HG03095 (cell line): ENCODE measurements at regions not wholly inside any gene's neighbourhood (a gene's known extent, or its start where the extent isn't known, plus 50 kb on each side); places are given as distances from the start of the nearest gene placed in this dataset.

Experiments
- ATAC-seq: cut with Tn5 transposase; IDR thresholded peaks from one replicate; pipeline ENCODE4 v1.9.1; 2021; ENCODE audit warnings: moderate library complexity; ENCODE audit not compliant: unreplicated experiment

DNA sequence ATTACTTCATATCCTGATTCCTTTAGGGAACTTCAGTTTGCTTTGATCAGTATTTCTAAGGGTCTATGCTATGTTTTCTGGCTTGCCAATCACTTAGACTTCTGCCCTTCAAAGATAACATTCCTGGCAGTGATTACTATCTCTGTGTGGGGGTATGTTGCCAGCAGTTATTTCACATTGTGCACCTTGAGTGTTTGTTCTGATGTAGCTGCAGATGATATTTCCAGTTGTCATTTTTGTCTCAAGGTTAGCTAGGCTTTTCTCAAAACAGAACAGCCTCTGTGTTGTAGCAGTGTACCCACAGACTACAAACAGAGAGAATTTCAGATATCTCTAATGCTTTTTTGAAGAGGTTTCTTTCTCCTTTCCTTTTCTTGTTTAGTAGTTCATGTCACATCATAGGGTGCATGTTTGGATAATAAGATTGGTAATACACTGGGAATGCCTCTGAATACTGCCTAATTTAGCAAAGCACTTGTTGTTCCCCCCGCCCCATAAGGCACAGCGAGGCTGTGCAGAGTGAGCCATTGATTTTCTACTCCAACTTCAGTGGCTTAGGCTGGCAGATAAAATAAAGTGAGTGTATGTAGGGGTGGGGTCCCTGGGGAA, 134.7 kb upstream of the AGR3 start:
- ATAC-seq, result no peak

DNA sequence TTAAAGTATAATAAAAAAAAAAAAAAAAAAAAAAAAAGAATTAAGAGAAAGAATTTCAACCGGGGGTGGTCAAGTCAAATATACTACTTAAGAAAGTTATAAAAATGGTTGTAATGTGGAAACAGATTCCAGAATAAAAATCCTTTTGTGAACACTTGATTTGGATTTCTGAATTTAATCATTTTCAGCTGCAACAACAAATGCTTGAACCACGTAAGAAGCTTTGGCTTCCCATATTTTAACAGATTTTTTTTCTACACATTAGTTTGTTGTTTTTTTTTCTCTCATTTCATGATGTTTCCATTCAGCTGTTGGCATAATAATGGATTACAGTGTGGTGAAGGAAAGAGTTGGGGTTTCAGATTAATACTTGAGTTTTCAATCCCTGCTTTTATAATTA, 137.3 kb upstream of the AGR3 start:
- ATAC-seq, result no peak

DNA sequence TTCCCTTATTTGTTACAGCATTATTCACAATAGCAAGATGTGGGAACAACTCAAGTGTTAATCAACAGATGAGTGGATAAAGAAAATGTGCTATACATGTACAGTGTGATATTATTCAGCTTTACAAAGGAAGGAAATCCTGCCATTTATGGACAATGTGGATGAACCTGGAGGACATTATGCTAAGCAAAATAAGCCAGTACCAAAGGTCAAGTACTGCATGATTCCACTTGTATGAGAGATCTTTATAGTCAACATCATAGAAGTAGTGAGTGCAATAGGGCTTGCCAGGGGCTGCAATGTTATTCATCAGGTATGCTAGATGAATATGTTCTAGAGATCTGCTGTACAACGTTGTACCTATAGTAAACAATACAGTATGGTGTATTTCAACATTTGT, 138.5 kb upstream of the AGR3 start:
- ATAC-seq, result no peak

DNA sequence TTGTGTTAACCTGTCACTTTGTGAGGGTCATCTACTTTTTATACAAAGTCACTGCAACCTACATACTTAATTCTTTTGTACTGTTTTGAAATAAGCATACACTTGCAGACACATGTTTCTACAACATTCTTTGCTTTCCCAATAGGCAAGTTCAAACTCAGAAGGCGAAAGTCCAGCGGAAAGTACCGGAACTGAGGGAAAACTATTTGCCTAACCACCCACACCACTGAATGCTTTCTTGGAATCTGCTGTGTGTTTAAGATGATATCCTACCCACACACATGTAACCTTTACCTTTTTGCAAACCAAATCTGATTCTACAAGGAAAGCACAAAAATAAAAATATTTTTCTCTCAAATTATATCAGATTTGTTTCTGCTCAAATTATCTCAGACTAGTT, 139.4 kb upstream of the AGR3 start:
- ATAC-seq, result no peak

DNA sequence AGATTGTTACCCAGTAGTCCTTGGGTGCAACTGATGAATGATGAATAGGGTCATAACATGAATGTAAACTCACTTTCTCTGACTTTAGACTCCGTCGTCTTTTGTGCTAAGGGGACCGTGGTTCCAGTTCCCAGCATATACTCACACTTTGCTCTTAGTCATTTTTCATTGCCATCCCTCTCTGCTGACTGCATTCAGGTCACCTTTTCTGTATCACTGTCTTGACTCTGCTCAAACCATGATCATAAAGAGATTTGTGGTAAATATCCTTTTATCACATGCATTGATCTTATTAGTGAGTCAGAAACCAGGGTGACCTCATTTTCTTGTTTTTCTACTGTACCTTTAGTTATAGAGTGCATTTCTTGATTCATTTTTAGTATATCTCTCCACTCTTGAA, 141.1 kb upstream of the AGR3 start:
- ATAC-seq, result no peak

DNA sequence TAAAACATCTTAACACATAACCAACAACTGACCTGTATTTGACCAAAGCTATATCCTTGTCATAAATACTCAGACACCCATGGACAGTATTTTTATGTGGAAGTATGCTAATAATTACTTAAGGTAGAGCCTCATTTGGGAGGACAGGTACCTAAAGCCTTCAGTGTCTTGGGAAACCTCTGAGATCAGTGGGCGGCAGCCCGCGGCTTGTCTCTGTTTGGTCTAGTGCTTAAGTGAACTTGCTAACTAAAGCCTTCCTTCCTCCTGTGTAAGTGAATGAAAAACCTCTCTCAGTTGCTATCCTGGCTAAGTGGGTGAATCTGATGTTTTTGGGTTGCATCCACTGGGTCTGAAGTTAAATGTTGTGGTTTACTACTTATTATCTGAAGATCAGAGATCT, 144.5 kb upstream of the AGR3 start:
- ATAC-seq, result no peak

DNA sequence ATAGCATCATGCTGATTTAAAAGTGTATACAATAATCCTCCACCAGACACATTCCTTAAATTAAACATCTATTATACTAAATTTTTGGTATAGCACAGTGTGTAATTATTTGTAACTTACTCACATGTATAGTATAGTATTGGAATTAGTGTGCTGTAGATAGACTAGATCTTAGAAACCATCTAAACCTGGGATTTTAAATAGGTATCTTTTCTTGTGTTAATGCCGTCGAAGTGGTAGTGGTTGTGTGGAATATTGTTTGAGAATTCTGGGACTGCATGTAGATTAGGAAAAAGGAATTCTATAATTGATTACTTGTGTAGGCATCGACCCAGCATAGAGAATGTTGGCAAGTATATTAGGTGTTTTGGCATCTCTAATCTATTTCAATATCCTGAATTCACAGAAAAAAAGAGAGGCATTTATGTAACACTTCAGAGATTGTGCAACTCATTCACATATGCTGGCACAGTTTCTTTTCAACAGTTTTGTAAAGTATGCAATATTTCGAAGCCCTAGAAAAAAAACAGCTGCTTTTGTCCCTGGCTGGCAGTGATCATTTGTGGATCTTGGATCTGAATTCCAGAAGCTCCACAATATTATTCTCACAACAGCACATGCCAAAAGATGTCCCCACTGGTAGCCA, 145.5 kb upstream of the AGR3 start:
- no peak for ATAC-seq

DNA sequence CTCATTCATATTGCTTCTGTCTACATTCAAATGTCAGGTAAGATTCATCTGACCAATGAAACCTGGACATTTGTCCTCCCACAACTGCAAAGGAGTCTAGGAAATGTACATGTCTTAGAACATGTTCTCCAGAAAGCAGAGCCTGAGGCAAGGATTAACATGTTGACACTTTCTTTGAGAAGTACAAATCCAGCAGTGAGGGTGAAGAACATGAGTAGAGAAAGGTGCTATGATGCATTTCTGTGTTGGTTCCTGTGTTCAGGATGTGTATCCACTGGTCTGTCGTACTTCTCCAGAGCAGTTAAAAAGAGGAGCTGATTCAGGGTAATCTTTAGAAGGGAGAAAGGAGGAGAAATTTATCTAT, 146.0 kb upstream of the AGR3 start:
- no peak for ATAC-seq

DNA sequence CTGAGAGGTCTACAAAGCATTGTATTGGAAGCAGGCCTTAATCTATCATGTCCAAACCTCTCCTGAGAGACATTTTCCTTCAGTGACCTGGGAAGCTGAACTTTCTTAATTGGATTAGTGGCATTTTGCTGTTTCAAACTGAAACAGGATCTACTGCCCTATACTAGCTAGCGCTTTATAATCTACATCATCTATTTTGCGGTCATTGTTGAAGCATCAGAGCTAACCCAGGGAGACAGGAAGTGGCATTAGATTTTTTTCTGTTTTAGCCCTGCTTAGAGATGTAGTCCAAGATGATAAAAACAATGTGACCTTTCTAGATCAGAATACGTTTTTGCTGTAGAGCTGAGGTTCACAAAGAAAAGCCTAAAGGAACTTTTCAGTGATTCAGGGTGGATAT, 147.4 kb upstream of the AGR3 start:
- ATAC-seq, result no peak

DNA sequence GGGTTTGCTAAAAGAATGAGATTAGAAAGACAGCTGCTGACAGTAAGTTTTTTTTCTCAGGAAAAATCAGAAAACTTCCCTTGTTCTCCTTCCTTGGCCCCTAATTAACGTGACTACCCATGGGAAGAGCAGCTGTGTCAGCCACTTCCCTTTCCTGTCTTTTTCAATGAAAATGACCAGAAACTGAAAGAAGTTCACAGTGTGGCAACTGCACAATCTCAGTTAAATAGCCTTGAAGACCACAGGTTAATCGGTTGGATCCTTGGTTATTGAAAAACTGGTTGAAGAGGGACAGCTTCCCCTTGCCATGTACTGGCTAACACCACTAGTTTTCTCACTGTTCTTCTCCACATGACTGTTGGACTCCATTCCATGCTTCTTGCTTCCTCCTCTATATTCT, 148.8 kb upstream of the AGR3 start:
- no peak for ATAC-seq

DNA sequence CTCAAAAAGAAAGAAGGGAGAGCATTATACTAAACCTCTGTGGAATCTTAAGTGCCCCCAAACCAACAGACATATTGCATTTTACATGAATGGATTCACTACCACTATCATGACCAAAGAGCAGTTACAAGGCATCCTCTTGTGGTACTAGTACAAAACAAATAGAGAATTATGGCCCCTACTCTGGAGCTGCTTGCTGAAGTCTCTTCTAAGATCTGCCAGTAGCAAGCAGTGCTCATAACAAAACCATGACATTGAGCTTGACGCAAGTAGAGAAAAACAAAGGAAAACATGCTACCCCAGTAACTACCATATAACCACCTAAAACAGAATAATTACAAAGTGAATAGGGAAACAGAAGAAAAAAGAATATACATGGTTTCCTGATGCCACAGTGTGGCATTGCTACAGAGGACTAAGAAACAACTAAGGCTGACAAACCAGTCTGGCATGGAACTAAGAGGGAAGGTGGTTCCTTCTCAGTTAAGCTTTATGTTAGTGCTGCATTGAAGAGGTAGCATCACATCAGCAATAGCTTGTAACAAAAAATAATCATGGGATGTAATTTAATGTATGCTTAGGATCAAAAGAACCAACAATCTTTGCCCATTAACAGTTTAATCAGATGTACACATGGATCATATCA, 150.2 kb upstream of the AGR3 start:
- ATAC-seq, result no peak

DNA sequence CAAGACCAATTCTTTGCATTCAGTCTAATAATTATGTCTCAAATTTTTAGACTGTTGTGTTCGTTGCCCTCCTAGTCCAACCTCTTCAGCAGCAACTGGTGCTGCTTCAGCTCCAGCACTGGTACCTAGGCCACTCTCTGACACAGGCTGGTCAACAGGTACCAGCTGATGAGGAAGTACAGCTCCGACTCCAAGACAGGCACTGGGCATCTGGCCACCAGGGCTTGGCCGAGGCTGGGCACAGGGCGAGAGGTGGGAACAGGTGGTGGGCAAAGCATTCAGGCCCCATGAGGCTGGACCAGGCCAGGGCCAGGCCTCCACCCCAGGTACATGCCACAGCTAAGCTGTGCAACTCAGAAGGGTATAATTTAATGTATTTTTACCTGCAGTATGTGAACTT, 151.5 kb upstream of the AGR3 start:
- ATAC-seq, result no peak

DNA sequence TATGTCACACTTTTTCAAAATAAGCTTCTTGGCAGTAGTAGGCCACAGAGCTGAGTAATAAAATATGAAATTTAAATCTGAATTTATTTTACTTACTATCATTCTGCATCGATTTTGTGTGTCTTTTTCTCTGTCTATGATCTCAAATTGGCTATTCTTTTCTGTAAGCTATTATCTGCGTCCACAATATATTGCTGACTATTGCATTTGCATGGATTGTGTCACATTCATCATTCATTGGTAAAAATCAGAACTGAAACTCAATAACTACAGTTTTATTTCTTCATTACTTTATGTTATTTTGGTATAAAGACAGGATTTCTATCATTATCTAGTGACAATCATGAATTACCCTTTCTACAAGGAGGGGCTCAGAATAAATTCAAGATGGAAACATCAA, 154.8 kb upstream of the AGR3 start:
- ATAC-seq, result no peak

DNA sequence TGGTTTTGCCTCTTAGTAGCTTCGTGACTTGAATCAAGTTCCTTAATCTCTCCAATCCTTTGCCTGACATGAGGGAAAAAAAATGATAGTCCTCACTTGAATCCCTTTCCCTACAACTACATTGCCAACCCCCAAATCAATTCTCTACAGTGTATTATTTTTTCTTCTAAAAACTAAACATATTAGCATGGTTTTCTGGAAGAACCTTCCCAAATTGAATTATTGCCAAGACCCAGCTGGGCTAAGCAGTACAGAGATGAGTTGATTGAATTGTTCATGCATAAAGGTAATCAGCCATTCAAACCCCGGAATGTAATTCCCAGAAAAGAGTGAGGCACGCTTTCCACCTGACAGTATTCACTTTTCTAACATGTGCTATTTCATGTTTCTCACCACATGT, 155.6 kb upstream of the AGR3 start:
- ATAC-seq, result no peak

DNA sequence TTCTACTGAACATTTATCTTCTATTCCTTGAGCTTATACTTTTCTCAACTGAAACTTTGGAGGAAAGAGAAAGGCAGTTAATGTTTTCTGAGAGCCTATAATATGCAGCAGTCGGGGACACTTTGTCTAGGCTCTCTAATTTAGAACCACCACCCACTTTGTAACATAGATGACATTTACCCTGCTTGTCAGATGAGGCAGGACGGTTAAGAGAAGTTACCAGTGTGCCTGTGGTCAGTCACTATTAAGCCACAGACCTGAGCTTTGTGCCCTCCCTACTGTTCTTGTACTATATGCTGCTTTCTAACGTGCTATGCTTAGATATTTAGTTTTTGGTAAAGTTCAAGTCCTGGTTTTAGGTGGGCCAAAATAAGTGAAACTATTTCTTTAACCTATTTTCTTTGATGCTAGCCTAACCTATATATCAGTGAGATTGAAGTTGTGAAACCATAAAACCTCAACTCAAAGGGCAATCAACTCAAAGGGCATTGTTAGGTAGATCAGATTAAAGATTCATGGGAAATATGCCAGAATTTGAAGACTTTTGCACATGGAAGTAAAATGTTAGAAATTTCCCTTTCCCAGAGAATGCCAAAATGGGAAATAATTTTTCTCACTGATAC, 156.5 kb upstream of the AGR3 start:
- no peak for ATAC-seq

DNA sequence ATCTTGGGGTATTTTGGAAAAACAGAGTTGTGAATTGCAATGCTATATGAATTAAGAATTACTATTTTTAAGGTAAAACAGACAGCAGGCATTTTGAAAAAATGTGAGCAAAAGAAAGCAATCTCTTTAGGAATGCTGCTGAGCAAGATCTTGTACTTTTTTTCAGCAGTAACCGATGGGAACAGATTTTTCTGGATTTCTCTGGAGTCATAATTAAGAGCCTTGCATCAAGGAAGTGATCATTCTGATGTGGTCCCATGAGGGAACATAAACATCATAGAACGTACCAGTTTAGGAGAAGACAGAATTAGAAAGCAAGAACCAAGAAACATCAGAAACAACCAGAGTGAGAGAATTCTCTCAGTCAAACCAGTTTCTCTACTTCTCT, 157.0 kb upstream of the AGR3 start:
- ATAC-seq, result no peak

DNA sequence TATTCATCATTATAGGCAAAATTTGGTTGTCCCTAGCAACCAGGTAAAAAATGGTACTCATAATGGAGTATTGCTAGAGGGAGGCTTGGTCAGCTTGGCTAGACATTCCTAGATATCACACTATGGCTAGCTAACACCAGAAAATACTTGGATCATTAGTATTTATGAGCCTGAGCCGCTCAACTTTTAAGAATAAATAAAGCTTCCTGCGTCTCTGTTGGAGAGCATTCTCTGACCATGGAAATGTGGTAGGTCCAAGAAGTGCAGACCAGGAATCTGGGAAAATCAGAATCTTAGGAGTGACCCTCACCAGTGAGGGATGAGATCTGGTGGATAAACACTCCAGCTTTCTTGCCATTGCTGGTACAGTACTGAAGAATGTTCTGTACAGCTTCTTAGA, 157.6 kb upstream of the AGR3 start:
- ATAC-seq, result no peak

DNA sequence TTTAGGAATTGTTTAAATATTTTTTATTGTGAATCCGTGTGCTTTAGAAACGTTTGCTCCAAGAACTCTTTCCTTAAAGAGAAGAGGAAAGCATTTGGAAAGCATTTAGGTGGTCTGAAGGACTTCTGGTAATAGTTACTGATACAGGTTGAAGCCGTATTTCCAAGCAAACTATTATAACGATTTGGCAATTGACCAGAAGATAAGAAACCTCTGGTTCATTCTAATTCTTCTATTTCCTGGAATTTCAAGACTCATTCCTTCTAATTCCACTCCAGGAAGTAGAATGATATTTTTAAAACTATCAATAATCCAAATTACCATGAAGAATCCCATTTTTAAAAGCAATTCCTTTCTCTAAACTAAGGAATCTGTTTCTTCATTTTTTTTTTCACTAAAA, 158.9 kb upstream of the AGR3 start:
- ATAC-seq, result no peak

DNA sequence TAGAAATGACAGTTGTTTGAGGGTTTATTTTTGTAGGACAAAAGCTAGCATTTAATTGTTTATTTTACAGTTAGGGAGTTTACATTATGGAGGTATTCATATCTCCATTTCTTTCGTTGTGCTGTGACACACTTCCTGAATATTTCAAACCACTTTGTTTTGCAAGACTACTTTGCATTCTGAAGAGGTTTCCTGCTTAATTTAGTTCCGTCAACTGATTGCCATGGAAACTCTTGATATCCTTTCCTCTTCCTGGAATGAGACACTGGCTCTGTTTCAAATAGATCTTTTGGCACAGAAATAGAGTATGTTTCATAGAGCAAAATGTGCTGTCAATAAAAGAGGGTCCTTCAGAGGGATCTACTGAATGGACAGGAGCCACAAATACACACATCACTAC, 159.5 kb upstream of the AGR3 start:
- no peak for ATAC-seq

DNA sequence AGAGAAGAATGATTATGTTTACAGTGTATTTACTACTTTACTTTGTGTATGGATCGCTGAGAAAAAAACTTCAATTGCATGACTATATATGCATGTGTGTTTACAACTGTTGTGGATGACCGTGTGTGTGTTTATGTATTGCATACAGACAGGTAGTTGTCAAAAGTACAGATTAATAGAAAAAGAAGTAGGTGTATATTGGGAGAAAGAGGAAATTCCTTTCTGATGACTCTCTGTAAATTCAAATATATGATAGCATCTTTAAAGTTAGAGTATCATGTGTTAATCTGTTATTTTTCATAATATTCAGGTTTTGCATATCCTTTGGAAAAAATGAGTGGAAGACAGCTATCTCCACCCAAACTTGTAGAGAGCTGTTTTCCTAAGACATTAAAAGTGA, 160.4 kb upstream of the AGR3 start:
- ATAC-seq, result no peak

DNA sequence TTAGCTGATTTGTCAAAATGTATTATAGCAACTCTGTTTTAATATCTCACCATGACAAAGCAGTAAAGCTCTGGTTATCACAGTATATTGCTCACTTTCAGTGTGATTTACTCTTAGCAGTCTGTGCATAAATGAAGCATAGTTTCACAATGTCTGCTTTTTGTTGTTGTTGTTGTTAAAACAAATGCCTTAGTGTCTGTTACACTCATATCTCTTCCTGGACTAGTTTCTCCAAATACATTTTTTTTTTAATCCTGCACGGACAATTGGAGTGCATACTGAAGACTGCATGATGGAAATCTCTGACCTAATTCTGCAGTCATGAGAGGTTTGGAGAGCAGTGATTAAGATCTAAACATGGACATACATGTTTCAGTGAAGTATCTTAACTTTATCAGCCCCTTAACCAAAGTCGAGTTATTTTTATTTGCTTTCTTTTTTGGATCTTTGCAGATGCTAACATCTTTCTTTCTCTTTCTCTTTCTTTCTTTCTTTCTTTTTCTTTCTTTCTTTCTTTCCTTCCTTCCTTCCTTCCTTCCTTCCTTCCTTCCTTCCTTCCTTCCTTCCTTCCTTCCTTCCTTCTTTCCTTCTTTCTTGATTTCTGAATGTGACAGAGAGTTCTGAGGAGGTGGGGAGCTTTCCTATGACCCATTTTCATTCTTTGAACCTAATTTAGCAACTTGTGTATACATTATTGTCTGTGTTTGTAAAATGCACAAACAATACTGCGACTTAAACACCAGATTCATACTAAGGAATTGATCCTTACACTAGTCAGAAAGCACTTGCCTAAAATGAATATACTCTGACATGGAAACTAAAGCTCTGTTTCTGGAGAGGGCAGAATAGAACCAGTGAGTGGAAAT, 161.5 kb upstream of the AGR3 start:
- ATAC-seq, result no peak

DNA sequence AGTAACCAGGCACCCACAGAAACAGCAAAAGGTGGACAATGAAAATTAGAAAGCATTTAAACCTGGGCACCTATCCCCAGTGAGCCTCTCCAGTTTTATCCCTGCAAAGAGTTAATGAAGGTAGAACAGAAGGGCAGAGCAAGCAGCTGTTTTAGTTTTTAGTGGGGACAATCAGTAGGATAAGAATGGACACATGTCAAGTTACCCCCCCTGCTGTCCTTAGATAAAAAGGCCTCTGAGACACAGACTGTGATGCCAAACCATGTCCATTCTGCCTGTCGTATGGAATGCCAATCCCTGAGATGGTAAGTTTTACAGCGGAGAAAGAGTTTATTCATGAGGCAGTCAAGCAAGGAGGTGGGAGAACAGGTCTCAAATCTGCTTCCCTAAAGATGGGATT, 162.6 kb upstream of the AGR3 start:
- ATAC-seq, result no peak
